ENCODE measurements at regions not wholly inside any gene's neighbourhood (a gene's known extent, or its start where the extent isn't known, plus 50 kb on each side); places are given as distances from the start of the nearest gene placed in this dataset.

GRCh38 chr1:70760154-70760553 is 287.5 kb downstream of the PTGER3 start:
- Mint-ChIP-seq H3K9me3 (no peaks in the 10 kb centered on the region), H3K4me1 (no peaks in the 10 kb centered on the region), H3K36me3 (no peaks in the 10 kb centered on the region), H3K4me3 (no peak overlapping the region), H3K27me3 (ENCODE audit: insufficient read depth, low read depth) (no peaks in the 10 kb centered on the region), H3K27ac (no peak overlapping the region)
- Histone ChIP-seq H3K4me2 (no peak overlapping the region), H3K9ac (no peak overlapping the region), H3K9me3 (ENCODE audit: low read depth) (no peaks in the 10 kb centered on the region), H3K36me3 (no peaks in the 10 kb centered on the region), H3K4me3 (no peak overlapping the region), H4K20me1 (ENCODE audit: low read depth) (no peaks in the 10 kb centered on the region), H3K27me3 (no peaks in the 10 kb centered on the region), H3K27ac (no peak overlapping the region), H3K79me2 (ENCODE audit: low read depth) (no peaks in the 10 kb centered on the region), H3K4me1 (no peaks in the 10 kb centered on the region), H3F3A (ENCODE audit: low read depth) (no peaks in the 10 kb centered on the region), H2AFZ (replicated peaks) (no peak overlapping the region)
- no peak for DNase-seq (ENCODE audit: low spot score)
- TF ChIP-seq EZH2 (IDR thresholded peaks at IDR 0.05): no peak

- H3K4me1 ChIP-seq: no peaks in the 10 kb centered on the region
- TF ChIP-seq CTCF (IDR thresholded peaks at IDR 0.05) (no peak), EZH2 (IDR thresholded peaks at IDR 0.05) (no peak), EZH2phosphoT487 (IDR thresholded peaks at IDR 0.05) (no peak)
- Mint-ChIP-seq H3K4me3 (no peak overlapping the region), H3K27ac (no peak overlapping the region), H3K27me3 (ENCODE audit: insufficient read depth, low read depth) (no peaks in the 10 kb centered on the region), H3K4me1 (no peaks in the 10 kb centered on the region), H3K36me3 (no peaks in the 10 kb centered on the region), H3K9me3 (no peaks in the 10 kb centered on the region)
- no peak overlapping the region for H2AFZ ChIP-seq (replicated peaks)
- no peak overlapping the region for H3K9ac ChIP-seq
- no peaks in the 10 kb centered on the region for H4K20me1 ChIP-seq (ENCODE audit: low read depth)
- H3K36me3 ChIP-seq: no peaks in the 10 kb centered on the region
- H3K9me3 ChIP-seq (ENCODE audit: low read depth): no peaks in the 10 kb centered on the region
- no peak for DNase-seq (ENCODE audit: low spot score)
- no peak overlapping the region for H3K4me2 ChIP-seq
- H3K27me3 ChIP-seq: no peaks in the 10 kb centered on the region
- no peak overlapping the region for H3K4me3 ChIP-seq
- H3F3A ChIP-seq (ENCODE audit: low read depth): no peaks in the 10 kb centered on the region
- no peak overlapping the region for H3K27ac ChIP-seq
- H3K79me2 ChIP-seq (ENCODE audit: low read depth): no peaks in the 10 kb centered on the region
These were observed 285.2 kb downstream of the PTGER3 start for GRCh38 chr1:70762386-70762785.

GRCh38 chr1:70764747-70765146 is 282.9 kb downstream of the PTGER3 start:
- Mint-ChIP-seq H3K4me1 (no peaks in the 10 kb centered on the region), H3K27ac (no peak overlapping the region), H3K36me3 (no peaks in the 10 kb centered on the region), H3K27me3 (ENCODE audit: insufficient read depth, low read depth) (no peaks in the 10 kb centered on the region), H3K4me3 (no peak overlapping the region), H3K9me3 (no peaks in the 10 kb centered on the region)
- H2AFZ ChIP-seq (replicated peaks): no peak overlapping the region
- no peaks in the 10 kb centered on the region for H4K20me1 ChIP-seq (ENCODE audit: low read depth)
- no peaks in the 10 kb centered on the region for H3K4me1 ChIP-seq
- H3K9ac ChIP-seq: no peak overlapping the region
- H3K9me3 ChIP-seq (ENCODE audit: low read depth): no peaks in the 10 kb centered on the region
- H3K79me2 ChIP-seq (ENCODE audit: low read depth): no peaks in the 10 kb centered on the region
- TF ChIP-seq EZH2phosphoT487 (IDR thresholded peaks at IDR 0.05): no peak
- TF ChIP-seq CTCF (IDR thresholded peaks at IDR 0.05): no peak
- TF ChIP-seq EZH2 (IDR thresholded peaks at IDR 0.05): no peak
- H3F3A ChIP-seq (ENCODE audit: low read depth): no peaks in the 10 kb centered on the region
- no peak overlapping the region for H3K4me3 ChIP-seq
- H3K27ac ChIP-seq: no peak overlapping the region
- no peak overlapping the region for H3K4me2 ChIP-seq
- H3K36me3 ChIP-seq: no peaks in the 10 kb centered on the region
- H3K27me3 ChIP-seq: no peaks in the 10 kb centered on the region
- DNase-seq (ENCODE audit: low spot score): no peak

GRCh38 chr1:70767377-70767776 is 280.2 kb downstream of the PTGER3 start:
- Mint-ChIP-seq H3K36me3 (no peaks in the 10 kb centered on the region), H3K4me1 (no peaks in the 10 kb centered on the region), H3K27me3 (ENCODE audit: insufficient read depth, low read depth) (no peaks in the 10 kb centered on the region), H3K9me3 (peaks cover 3% of the 10 kb centered on the region), H3K4me3 (no peak overlapping the region), H3K27ac (no peak overlapping the region)
- no peak for DNase-seq (ENCODE audit: low spot score)
- H3K27me3 ChIP-seq: no peaks in the 10 kb centered on the region
- H3K4me3 ChIP-seq: no peak overlapping the region
- H3K79me2 ChIP-seq (ENCODE audit: low read depth): no peaks in the 10 kb centered on the region
- no peak overlapping the region for H2AFZ ChIP-seq (replicated peaks)
- H3K9ac ChIP-seq: no peak overlapping the region
- H3K4me2 ChIP-seq: no peak overlapping the region
- no peaks in the 10 kb centered on the region for H3K9me3 ChIP-seq (ENCODE audit: low read depth)
- no peaks in the 10 kb centered on the region for H3K36me3 ChIP-seq
- TF ChIP-seq EZH2 (IDR thresholded peaks at IDR 0.05) (no peak), EZH2phosphoT487 (IDR thresholded peaks at IDR 0.05) (no peak), CTCF (IDR thresholded peaks at IDR 0.05) (no peak)
- no peaks in the 10 kb centered on the region for H4K20me1 ChIP-seq (ENCODE audit: low read depth)
- H3F3A ChIP-seq (ENCODE audit: low read depth): no peaks in the 10 kb centered on the region
- no peaks in the 10 kb centered on the region for H3K4me1 ChIP-seq
- H3K27ac ChIP-seq: no peak overlapping the region
